Left hindlimb (tissue), 1 donor: ENCODE measurements at regions not wholly inside any gene's neighbourhood (a gene's known extent, or its start where the extent isn't known, plus 50 kb on each side); places are given as distances from the start of the nearest gene placed in this dataset.
A peak's percentile ranks its signal among the peaks of the same experiment; 100 is the strongest.
"Not testable (repeated sequence)": the region's sequence is repeated elsewhere in the genome, so short reads cannot be mapped to it uniquely, and the experiment has no call there.

Source experiments
- DNase-seq: peaks from one replicate; pipeline ENCODE4 v3.0.0-alpha.2; 2018

GRCh38 chr11:8772571-8773519 lies 90.3 kb downstream of the RPL27A start:
- no peak for DNase-seq

- DNase-seq, result no peak
Observed at GRCh38 chr11:8773916-8774539, 91.4 kb downstream of the RPL27A start.

GRCh38 chr11:8774916-8775315 lies 92.3 kb downstream of the RPL27A start:
- DNase-seq, result not testable (repeated sequence)

- DNase-seq, result no peak
Observed at GRCh38 chr11:8775332-8775731, 92.7 kb downstream of the RPL27A start.

GRCh38 chr11:8775734-8776133 lies 93.1 kb downstream of the RPL27A start:
- no peak for DNase-seq

- no peak for DNase-seq
Observed at GRCh38 chr11:8776209-8776608, 93.6 kb downstream of the RPL27A start.

- DNase-seq, result peak; percentile 85
Observed at GRCh38 chr11:8777907-8778767, 95.5 kb downstream of the RPL27A start.

GRCh38 chr11:8779107-8779506 lies 96.5 kb downstream of the RPL27A start:
- no peak for DNase-seq

- DNase-seq, result no peak
Observed at GRCh38 chr11:8779732-8780131, 97.1 kb downstream of the RPL27A start.

GRCh38 chr11:8784954-8785353 lies 102.4 kb downstream of the RPL27A start:
- no peak for DNase-seq

GRCh38 chr11:8785457-8785856 lies 102.9 kb downstream of the RPL27A start:
- DNase-seq, result no peak

- DNase-seq, result no peak
Observed at GRCh38 chr11:8785998-8786397, 103.4 kb downstream of the RPL27A start.

- no peak for DNase-seq
Observed at GRCh38 chr11:8786933-8787332, 104.3 kb downstream of the RPL27A start.

- no peak for DNase-seq
Observed at GRCh38 chr11:8787372-8787771, 104.8 kb downstream of the RPL27A start.

- DNase-seq, result no peak
Observed at GRCh38 chr11:8788616-8789015, 106.0 kb downstream of the RPL27A start.

- DNase-seq, result no peak
Observed at GRCh38 chr11:8789864-8790263, 107.3 kb downstream of the RPL27A start.

- no peak for DNase-seq
Observed at GRCh38 chr11:8790968-8791367, 108.4 kb downstream of the RPL27A start.

- no peak for DNase-seq
Observed at GRCh38 chr11:8792710-8793109, 110.1 kb downstream of the RPL27A start.

- DNase-seq, result no peak
Observed at GRCh38 chr11:8793114-8793777, 110.7 kb downstream of the RPL27A start.

- DNase-seq, result no peak
Observed at GRCh38 chr11:8794126-8794525, 111.5 kb downstream of the RPL27A start.

- DNase-seq, result no peak
Observed at GRCh38 chr11:8794677-8795103, 112.1 kb downstream of the RPL27A start.

- no peak for DNase-seq
Observed at GRCh38 chr11:8796941-8797340, 114.0 kb upstream of the AKIP1 start.

GRCh38 chr11:8799273-8799672 lies 111.7 kb upstream of the AKIP1 start:
- no peak for DNase-seq
